SU-DHL-6 (cell line): ENCODE measurements at regions not wholly inside any gene's neighbourhood (a gene's known extent, or its start where the extent isn't known, plus 50 kb on each side); places are given as distances from the start of the nearest gene placed in this dataset.

Experiments used
- H2AFZ ChIP-seq: fragments of 200-600 bp; sonication (generic); 2 replicates; pipeline ENCODE4 v1.6.1; 2014; ENCODE audit warnings: low read depth, mild to moderate bottlenecking, moderate library complexity, mixed read lengths, antibody characterized with exemption, low read length; ENCODE audit not compliant: severe bottlenecking
- H3F3A ChIP-seq: fragments of 200-600 bp; shearing (Covaris generic); 2 replicates; pipeline ENCODE4 v1.6.0; 2016; ENCODE audit warnings: antibody characterized with exemption, mild to moderate bottlenecking; ENCODE audit not compliant: insufficient read depth
- H3K27ac ChIP-seq: fragments of 200-600 bp; sonication (generic); 2 replicates; pipeline ENCODE4 v1.5.1; 2016; ENCODE audit warnings: low read depth, mild to moderate bottlenecking, low read length, moderate library complexity, mixed read lengths
- H3K27me3 ChIP-seq: fragments of 200-600 bp; sonication (generic), shearing (Covaris generic); 2 replicates; pipeline ENCODE4 v1.6.0; 2014; ENCODE audit warnings: mild to moderate bottlenecking, low read length
- H3K36me3 ChIP-seq: fragments of 200-600 bp; sonication (generic); 2 replicates; pipeline ENCODE4 v1.6.1; 2014; ENCODE audit warnings: mild to moderate bottlenecking, low read length, mixed read lengths
- H3K4me2 ChIP-seq: fragments of 300-600, 200-600 bp; shearing (Covaris generic), sonication (generic); 2 replicates; pipeline ENCODE4 v1.6.0; 2014; ENCODE audit warnings: low read length, low read depth, mild to moderate bottlenecking; ENCODE audit not compliant: poor library complexity, severe bottlenecking
- H3K4me3 ChIP-seq: fragments of 200-600 bp; sonication (generic); 2 replicates; pipeline ENCODE4 v1.5.1; 2014; ENCODE audit warnings: antibody characterized with exemption, low read length, mild to moderate bottlenecking, mixed read lengths; ENCODE audit not compliant: insufficient read depth, poor library complexity, severe bottlenecking
- H3K79me2 ChIP-seq: fragments of 200-600 bp; sonication (generic); 2 replicates; pipeline ENCODE4 v1.6.1; 2014; ENCODE audit warnings: mild to moderate bottlenecking, low read length, moderate library complexity; ENCODE audit not compliant: insufficient read depth
- H3K9ac ChIP-seq: fragments of 200-600 bp; sonication (generic); 2 replicates; pipeline ENCODE4 v1.7.0; 2014; ENCODE audit warnings: mild to moderate bottlenecking, low read length
- H3K9me2 ChIP-seq: fragments of 200-600 bp; sonication (generic); replicated peaks from 2 replicates; pipeline ENCODE4 v1.6.1; 2014; ENCODE audit warnings: low read length; ENCODE audit not compliant: insufficient read depth
- H3K9me3 ChIP-seq: fragments of 200-600 bp; sonication (generic); 2 replicates; pipeline ENCODE4 v1.6.1; 2014; ENCODE audit warnings: low read length, mixed read lengths; ENCODE audit not compliant: insufficient read depth
- H4K20me1 ChIP-seq: fragments of 200-600 bp; sonication (generic); 2 replicates; pipeline ENCODE4 v1.6.1; 2014; ENCODE audit warnings: low read depth, mild to moderate bottlenecking, antibody characterized with exemption, low read length, moderate library complexity, mixed read lengths
- EZH2phosphoT487 ChIP-seq: fragments of 200-600 bp; sonication (generic), shearing (Covaris generic); conservative IDR thresholded peaks from 2 replicates; pipeline ENCODE4 v1.6.1; 2018; ENCODE audit warnings: mild to moderate bottlenecking, antibody characterized with exemption, low read length, moderate library complexity, mixed read lengths
- TF ChIP-seq, protein P1 (sequence below): fragments of 200-600 bp; sonication (generic); IDR thresholded peaks from one replicate; pipeline ENCODE4 v1.5.1; 2017; ENCODE audit warnings: antibody characterized with exemption, mild to moderate bottlenecking, low read length, moderate library complexity; ENCODE audit not compliant: insufficient read depth, poor library complexity, severe bottlenecking

DNA sequence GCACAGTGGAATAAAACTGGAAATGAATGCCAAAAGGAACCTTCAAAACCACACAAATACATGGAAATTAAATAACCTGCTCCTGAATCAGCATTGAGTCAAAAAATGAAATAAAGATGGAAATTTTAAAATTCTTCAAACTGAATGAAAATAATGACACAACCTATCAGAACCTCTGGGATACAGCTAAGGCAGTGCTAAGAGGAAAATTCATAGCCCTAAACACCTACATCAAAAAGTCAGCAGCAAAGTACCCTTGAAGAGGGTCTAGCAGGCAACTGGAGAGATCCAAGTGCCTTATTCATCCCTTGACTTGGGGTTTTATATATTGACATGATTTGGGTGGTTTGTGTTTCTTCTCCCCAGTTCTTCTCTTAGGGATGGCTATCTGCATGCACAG, 294.1 kb downstream of the PMP22 start:
- no peak overlapping the region for H2AFZ ChIP-seq
- no peak for TF ChIP-seq EZH2phosphoT487
- TF ChIP-seq, protein P1, sequence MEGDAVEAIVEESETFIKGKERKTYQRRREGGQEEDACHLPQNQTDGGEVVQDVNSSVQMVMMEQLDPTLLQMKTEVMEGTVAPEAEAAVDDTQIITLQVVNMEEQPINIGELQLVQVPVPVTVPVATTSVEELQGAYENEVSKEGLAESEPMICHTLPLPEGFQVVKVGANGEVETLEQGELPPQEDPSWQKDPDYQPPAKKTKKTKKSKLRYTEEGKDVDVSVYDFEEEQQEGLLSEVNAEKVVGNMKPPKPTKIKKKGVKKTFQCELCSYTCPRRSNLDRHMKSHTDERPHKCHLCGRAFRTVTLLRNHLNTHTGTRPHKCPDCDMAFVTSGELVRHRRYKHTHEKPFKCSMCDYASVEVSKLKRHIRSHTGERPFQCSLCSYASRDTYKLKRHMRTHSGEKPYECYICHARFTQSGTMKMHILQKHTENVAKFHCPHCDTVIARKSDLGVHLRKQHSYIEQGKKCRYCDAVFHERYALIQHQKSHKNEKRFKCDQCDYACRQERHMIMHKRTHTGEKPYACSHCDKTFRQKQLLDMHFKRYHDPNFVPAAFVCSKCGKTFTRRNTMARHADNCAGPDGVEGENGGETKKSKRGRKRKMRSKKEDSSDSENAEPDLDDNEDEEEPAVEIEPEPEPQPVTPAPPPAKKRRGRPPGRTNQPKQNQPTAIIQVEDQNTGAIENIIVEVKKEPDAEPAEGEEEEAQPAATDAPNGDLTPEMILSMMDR, result no peak
- no peaks in the 10 kb centered on the region for H3K27me3 ChIP-seq
- H4K20me1 ChIP-seq, result no peaks in the 10 kb centered on the region
- H3K4me3 ChIP-seq, result no peak overlapping the region
- H3K9me2 ChIP-seq, result no peaks in the 10 kb centered on the region
- no peaks in the 10 kb centered on the region for H3K36me3 ChIP-seq
- H3K9ac ChIP-seq, result no peak overlapping the region
- H3K79me2 ChIP-seq, result no peaks in the 10 kb centered on the region
- peaks cover 6% of the 10 kb centered on the region; the same call in 1 of the 2 replicates for H3K9me3 ChIP-seq
- H3K4me2 ChIP-seq, result no peak overlapping the region
- no peaks in the 10 kb centered on the region for H3F3A ChIP-seq
- H3K27ac ChIP-seq, result no peak overlapping the region

DNA sequence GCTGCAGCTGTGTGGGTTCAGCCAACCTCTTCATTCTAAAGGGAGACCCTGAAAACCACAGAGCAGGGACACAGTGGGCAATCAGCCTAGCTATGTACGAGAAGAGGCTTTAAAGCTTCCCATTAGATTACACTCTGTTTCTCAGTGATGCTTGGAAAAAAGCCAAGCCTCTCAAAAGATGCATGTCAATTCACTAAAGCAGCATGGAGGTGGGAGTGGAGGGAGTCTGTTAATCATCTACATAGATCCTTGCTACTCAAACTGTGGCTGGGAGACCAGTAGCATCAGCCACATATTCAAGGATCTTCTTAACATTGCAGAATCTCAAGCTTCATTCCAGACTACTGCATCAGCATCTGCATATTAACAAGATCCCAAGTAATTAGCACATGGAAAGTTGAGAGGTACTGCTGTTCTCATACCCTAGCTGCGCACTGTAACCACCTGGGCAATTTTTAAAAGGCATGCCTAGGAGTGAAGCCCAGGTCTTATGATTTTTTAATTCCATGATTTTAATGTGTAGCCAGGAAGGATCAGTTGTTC, 305.9 kb downstream of the PMP22 start:
- H3K9me2 ChIP-seq, result no peaks in the 10 kb centered on the region
- no peak overlapping the region for H3K4me3 ChIP-seq
- no peak overlapping the region for H2AFZ ChIP-seq
- H3K4me2 ChIP-seq, result no peak overlapping the region
- H3K27me3 ChIP-seq, result no peaks in the 10 kb centered on the region
- no peaks in the 10 kb centered on the region for H3K36me3 ChIP-seq
- no peaks in the 10 kb centered on the region for H3K79me2 ChIP-seq
- H3K9me3 ChIP-seq, result no peaks in the 10 kb centered on the region
- no peaks in the 10 kb centered on the region for H3F3A ChIP-seq
- H3K9ac ChIP-seq, result no peak overlapping the region
- H3K27ac ChIP-seq, result no peak overlapping the region
- TF ChIP-seq EZH2phosphoT487, result no peak
- TF ChIP-seq, protein P1, result no peak
- no peaks in the 10 kb centered on the region for H4K20me1 ChIP-seq

DNA sequence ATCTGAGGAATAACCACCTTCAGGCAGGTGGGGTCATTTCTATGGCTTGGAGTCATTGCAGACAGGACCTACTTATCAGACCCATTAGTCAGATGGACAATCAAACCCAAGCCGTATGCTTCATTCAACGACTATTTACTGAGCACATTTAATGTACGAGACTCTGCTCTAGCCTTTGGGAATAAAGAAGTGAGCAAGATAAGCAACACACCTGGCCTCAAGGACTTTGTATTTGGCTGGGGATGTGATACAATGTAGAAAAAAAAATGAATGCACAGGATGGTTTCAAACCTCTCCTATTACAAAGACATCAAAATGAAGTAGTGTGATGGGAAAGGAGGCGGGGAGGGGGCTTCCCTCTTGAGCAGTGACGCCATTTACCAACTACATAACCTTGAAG, 311.7 kb downstream of the PMP22 start:
- H3F3A ChIP-seq, result no peaks in the 10 kb centered on the region
- no peak overlapping the region for H3K4me2 ChIP-seq
- H3K79me2 ChIP-seq, result no peaks in the 10 kb centered on the region
- H3K36me3 ChIP-seq, result no peaks in the 10 kb centered on the region
- H3K27me3 ChIP-seq, result no peaks in the 10 kb centered on the region
- no peaks in the 10 kb centered on the region for H3K9me3 ChIP-seq
- TF ChIP-seq, protein P1, result no peak
- TF ChIP-seq EZH2phosphoT487, result no peak
- no peaks in the 10 kb centered on the region for H3K9me2 ChIP-seq
- no peak overlapping the region for H3K9ac ChIP-seq
- no peak overlapping the region for H3K27ac ChIP-seq
- no peak overlapping the region for H2AFZ ChIP-seq
- H4K20me1 ChIP-seq, result no peaks in the 10 kb centered on the region
- H3K4me3 ChIP-seq, result no peak overlapping the region

DNA sequence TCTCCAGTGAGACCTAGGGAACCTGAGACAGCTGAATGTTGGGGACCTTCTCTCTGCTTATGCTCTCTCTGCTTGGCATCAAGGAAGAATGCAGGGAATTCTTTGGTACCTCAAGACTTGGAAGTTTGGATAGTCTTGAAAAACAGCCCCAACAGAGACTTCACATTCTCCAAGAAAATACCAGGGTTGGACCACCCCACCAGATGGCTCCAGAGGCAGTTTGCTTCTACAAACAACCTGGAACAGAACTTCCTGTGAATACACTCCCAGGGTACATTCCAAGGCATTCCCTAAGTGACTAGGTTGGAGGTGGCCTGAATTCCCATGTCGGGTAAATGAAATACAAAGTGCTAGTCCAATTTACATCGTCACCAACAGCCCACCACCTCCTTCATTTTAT, 314.4 kb downstream of the PMP22 start:
- Histone ChIP-seq H3K4me3 (no peak overlapping the region), H3K9me2 (no peaks in the 10 kb centered on the region), H2AFZ (no peak overlapping the region), H3K9me3 (no peaks in the 10 kb centered on the region), H3K36me3 (no peaks in the 10 kb centered on the region), H3K79me2 (no peaks in the 10 kb centered on the region), H3K4me2 (no peak overlapping the region), H3F3A (no peaks in the 10 kb centered on the region), H4K20me1 (no peaks in the 10 kb centered on the region), H3K27me3 (no peaks in the 10 kb centered on the region), H3K27ac (no peak overlapping the region), H3K9ac (no peak overlapping the region)
- TF ChIP-seq, protein P1, result no peak
- no peak for TF ChIP-seq EZH2phosphoT487
